Epithelial cell of prostate (primary cell): ENCODE measurements at regions not wholly inside any gene's neighbourhood (a gene's known extent, or its start where the extent isn't known, plus 50 kb on each side); places are given as distances from the start of the nearest gene placed in this dataset.

Experiments
- DNase-seq: peaks from one replicate; pipeline ENCODE4 v3.0.0-alpha.2; 2011; ENCODE audit warnings: low read depth, low spot score
- H3K27ac ChIP-seq: fragments of 450-650 bp; 2 replicates; pipeline ENCODE4 v1.5.1; 2017; ENCODE audit warnings: mild to moderate bottlenecking

GRCh38 chr22:47957649-47958048, 1195.2 kb downstream of the TBC1D22A start:
- H3K27ac ChIP-seq, result no peak overlapping the region
- DNase-seq, result no peak

- no peak overlapping the region for H3K27ac ChIP-seq
- DNase-seq, result no peak
These were observed 1191.7 kb downstream of the TBC1D22A start for GRCh38 chr22:47954107-47954506.

- H3K27ac ChIP-seq, result no peak overlapping the region
- DNase-seq, result no peak
These were observed 1182.5 kb downstream of the TBC1D22A start for GRCh38 chr22:47944941-47945340.

- no peak for DNase-seq
- no peak overlapping the region for H3K27ac ChIP-seq
These were observed 1181.6 kb downstream of the TBC1D22A start for GRCh38 chr22:47943729-47944700.

GRCh38 chr22:47940211-47940610, 1177.8 kb downstream of the TBC1D22A start:
- no peak for DNase-seq
- H3K27ac ChIP-seq, result no peak overlapping the region

- no peak overlapping the region for H3K27ac ChIP-seq
- DNase-seq, result no peak
These were observed 1171.4 kb downstream of the TBC1D22A start for GRCh38 chr22:47933891-47934290.

- DNase-seq, result no peak
- no peak overlapping the region for H3K27ac ChIP-seq
These were observed 1170.8 kb downstream of the TBC1D22A start for GRCh38 chr22:47933226-47933625.

GRCh38 chr22:47929646-47930185, 1167.3 kb downstream of the TBC1D22A start:
- H3K27ac ChIP-seq, result no peak overlapping the region
- no peak for DNase-seq

GRCh38 chr22:47929073-47929472, 1166.6 kb downstream of the TBC1D22A start:
- no peak for DNase-seq
- no peak overlapping the region for H3K27ac ChIP-seq

GRCh38 chr22:47928631-47929030, 1166.2 kb downstream of the TBC1D22A start:
- no peak for DNase-seq
- H3K27ac ChIP-seq, result no peak overlapping the region

- H3K27ac ChIP-seq, result no peak overlapping the region
- DNase-seq, result no peak
These were observed 1165.3 kb downstream of the TBC1D22A start for GRCh38 chr22:47927648-47928210.

GRCh38 chr22:47923011-47923427, 1160.6 kb downstream of the TBC1D22A start:
- no peak for DNase-seq

GRCh38 chr22:47921906-47922305, 1159.5 kb downstream of the TBC1D22A start:
- no peak for DNase-seq

More at GRCh38 chr22:47923011-47923427, 1160.6 kb downstream of the TBC1D22A start:
- H3K27ac ChIP-seq, result no peak overlapping the region

GRCh38 chr22:47920380-47920959, 1158.0 kb downstream of the TBC1D22A start:
- no peak for DNase-seq
- H3K27ac ChIP-seq, result no peak overlapping the region

More at GRCh38 chr22:47921906-47922305, 1159.5 kb downstream of the TBC1D22A start:
- no peak overlapping the region for H3K27ac ChIP-seq

- DNase-seq, result no peak
- no peak overlapping the region for H3K27ac ChIP-seq
These were observed 1157.4 kb downstream of the TBC1D22A start for GRCh38 chr22:47919893-47920292.

- no peak overlapping the region for H3K27ac ChIP-seq
- DNase-seq, result no peak
These were observed 1156.6 kb downstream of the TBC1D22A start for GRCh38 chr22:47919001-47919441.

- H3K27ac ChIP-seq, result no peak overlapping the region
- no peak for DNase-seq
These were observed 1155.9 kb downstream of the TBC1D22A start for GRCh38 chr22:47918276-47918921.

GRCh38 chr22:47914481-47915097, 1152.1 kb downstream of the TBC1D22A start:
- no peak overlapping the region for H3K27ac ChIP-seq
- no peak for DNase-seq

GRCh38 chr22:47902646-47903180, 1140.3 kb downstream of the TBC1D22A start:
- H3K27ac ChIP-seq, result no peak overlapping the region
- no peak for DNase-seq
